ENCODE measurements at regions not wholly inside any gene's neighbourhood (a gene's known extent, or its start where the extent isn't known, plus 50 kb on each side); places are given as distances from the start of the nearest gene placed in this dataset.

DNA sequence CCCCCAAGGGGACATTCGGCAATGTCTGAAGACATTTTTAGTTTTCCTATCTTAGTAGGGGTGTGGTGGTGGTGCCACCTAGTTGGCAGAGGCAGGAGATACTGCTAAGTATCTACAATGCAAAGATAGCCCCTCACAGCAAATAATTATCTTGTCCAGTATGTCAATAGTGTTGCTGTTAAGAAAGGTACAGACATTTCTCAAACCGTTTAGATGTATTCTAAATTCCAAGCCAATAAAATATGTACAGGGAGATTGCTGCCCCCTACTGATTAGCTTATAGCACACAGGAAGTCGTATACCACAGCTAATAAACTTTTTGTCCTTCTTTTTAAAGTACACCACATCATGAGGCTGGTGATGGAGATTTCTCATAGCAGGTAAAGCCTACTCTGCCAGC, 260.5 kb downstream of the TMA16 start:
- TF ChIP-seq POLR2A (IDR thresholded peaks at IDR 0.05), result no peak
- TF ChIP-seq, protein P1, sequence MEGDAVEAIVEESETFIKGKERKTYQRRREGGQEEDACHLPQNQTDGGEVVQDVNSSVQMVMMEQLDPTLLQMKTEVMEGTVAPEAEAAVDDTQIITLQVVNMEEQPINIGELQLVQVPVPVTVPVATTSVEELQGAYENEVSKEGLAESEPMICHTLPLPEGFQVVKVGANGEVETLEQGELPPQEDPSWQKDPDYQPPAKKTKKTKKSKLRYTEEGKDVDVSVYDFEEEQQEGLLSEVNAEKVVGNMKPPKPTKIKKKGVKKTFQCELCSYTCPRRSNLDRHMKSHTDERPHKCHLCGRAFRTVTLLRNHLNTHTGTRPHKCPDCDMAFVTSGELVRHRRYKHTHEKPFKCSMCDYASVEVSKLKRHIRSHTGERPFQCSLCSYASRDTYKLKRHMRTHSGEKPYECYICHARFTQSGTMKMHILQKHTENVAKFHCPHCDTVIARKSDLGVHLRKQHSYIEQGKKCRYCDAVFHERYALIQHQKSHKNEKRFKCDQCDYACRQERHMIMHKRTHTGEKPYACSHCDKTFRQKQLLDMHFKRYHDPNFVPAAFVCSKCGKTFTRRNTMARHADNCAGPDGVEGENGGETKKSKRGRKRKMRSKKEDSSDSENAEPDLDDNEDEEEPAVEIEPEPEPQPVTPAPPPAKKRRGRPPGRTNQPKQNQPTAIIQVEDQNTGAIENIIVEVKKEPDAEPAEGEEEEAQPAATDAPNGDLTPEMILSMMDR (IDR thresholded peaks at IDR 0.05), result no peak
